ENCODE measurements at regions not wholly inside any gene's neighbourhood (a gene's known extent, or its start where the extent isn't known, plus 50 kb on each side); places are given as distances from the start of the nearest gene placed in this dataset.

DNA sequence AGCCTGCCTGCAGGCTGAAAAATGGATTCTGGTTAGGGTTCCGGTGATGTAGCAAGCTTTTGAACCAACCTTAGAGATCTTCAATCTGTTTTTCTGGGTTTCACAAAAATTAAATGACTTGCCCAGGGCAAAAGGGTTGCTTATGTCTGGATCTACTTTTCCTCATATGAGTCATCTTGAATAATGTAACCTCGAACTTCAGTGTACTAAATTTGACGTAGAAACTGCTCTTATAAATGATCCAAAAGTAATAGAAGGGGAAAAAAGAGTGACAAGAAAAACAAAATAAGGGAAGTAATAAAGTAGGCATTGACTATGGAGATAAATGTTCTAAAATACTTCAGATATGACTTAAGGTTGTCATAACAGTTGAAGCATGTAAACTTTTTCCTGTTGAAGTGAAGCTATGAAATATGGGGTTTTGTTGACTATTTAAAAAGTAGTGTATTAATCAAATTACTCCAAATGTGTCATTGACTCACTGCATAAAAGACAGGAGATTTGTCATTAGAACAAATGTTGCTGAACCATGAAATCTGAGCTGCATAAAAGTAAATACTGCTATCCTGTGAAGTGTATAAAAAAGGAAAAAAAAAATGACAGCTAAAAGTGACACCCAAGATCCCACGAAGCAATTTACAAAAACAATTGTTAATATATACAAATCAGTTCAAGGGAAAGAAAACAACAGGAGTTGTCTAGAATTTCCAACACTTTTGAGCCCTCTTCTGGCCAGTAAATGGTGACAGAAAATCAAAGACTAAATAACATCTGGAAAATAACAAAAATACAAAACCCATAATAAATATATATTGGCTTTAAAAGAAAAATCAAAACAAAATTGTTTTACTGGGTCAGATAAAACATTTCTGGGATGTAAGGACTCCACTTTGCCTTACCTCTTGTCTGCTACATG is 103.6 kb upstream of the SERPINE2 start (continued):
- TF ChIP-seq, protein P1, sequence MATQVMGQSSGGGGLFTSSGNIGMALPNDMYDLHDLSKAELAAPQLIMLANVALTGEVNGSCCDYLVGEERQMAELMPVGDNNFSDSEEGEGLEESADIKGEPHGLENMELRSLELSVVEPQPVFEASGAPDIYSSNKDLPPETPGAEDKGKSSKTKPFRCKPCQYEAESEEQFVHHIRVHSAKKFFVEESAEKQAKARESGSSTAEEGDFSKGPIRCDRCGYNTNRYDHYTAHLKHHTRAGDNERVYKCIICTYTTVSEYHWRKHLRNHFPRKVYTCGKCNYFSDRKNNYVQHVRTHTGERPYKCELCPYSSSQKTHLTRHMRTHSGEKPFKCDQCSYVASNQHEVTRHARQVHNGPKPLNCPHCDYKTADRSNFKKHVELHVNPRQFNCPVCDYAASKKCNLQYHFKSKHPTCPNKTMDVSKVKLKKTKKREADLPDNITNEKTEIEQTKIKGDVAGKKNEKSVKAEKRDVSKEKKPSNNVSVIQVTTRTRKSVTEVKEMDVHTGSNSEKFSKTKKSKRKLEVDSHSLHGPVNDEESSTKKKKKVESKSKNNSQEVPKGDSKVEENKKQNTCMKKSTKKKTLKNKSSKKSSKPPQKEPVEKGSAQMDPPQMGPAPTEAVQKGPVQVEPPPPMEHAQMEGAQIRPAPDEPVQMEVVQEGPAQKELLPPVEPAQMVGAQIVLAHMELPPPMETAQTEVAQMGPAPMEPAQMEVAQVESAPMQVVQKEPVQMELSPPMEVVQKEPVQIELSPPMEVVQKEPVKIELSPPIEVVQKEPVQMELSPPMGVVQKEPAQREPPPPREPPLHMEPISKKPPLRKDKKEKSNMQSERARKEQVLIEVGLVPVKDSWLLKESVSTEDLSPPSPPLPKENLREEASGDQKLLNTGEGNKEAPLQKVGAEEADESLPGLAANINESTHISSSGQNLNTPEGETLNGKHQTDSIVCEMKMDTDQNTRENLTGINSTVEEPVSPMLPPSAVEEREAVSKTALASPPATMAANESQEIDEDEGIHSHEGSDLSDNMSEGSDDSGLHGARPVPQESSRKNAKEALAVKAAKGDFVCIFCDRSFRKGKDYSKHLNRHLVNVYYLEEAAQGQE (IDR thresholded peaks at IDR 0.05; ENCODE audit: unreplicated experiment), result no peak
- no peak for TF ChIP-seq CREB1 (CRISPR knock-in tag; IDR thresholded peaks at IDR 0.05; ENCODE audit: low read depth)

DNA sequence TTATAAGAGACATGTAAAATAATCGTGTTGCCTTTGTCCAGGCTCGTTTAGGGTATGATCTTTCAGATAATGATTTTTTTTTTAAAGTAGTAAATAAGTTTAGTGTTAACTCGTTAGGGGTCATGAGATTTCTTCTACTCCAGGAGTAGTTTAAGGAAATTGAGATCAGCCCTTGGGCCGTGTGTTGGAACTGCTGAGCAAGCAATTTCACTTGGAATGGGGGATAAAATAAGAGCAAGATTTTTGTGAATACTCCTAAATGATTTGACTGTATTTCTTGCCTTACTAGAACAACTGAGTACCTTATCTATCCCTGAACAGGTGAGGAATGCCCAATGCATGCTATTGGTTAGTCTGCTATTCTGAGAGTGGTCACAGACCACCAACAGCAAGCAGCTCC is 102.2 kb upstream of the SERPINE2 start:
- Histone ChIP-seq H2AFZ (peak overlapping the region; percentile 49; the same call in 1 of the 2 replicates), H3K27ac (ENCODE audit: low read depth) (no peak overlapping the region), H3K4me1 (ENCODE audit: insufficient read depth) (no peaks in the 10 kb centered on the region), H3K4me2 (no peak overlapping the region), H3F3A (replicated peaks; ENCODE audit: low read depth) (no peaks in the 10 kb centered on the region), H3K36me3 (ENCODE audit: insufficient read depth) (no peaks in the 10 kb centered on the region), H3K79me2 (replicated peaks; ENCODE audit: insufficient read depth) (no peaks in the 10 kb centered on the region), H3K9me2 (ENCODE audit: insufficient read depth) (no peaks in the 10 kb centered on the region), H3K4me3 (no peak overlapping the region), H4K20me1 (replicated peaks; ENCODE audit: insufficient read depth) (no peaks in the 10 kb centered on the region), H3K27me3 (ENCODE audit: insufficient read depth) (no peaks in the 10 kb centered on the region)
- ATAC-seq (no peak), DNase-seq (ENCODE audit: low spot score) (no peak)
- H3K27me3 Mint-ChIP-seq (ENCODE audit: insufficient read depth, low read depth, poor library complexity), result no peaks in the 10 kb centered on the region
- TF ChIP-seq JUNB (IDR thresholded peaks at IDR 0.05; ENCODE audit: unreplicated experiment) (no peak), NANOG (IDR thresholded peaks at IDR 0.05; ENCODE audit: borderline replicate concordance) (no peak), ZNF331 (CRISPR knock-in tag; IDR thresholded peaks at IDR 0.05; ENCODE audit: low read depth) (no peak), EZH2phosphoT487 (IDR thresholded peaks at IDR 0.05; ENCODE audit: unreplicated experiment) (no peak), EZH2 (IDR thresholded peaks at IDR 0.05; ENCODE audit: low read depth, unreplicated experiment) (no peak)
- TF ChIP-seq, protein P2, sequence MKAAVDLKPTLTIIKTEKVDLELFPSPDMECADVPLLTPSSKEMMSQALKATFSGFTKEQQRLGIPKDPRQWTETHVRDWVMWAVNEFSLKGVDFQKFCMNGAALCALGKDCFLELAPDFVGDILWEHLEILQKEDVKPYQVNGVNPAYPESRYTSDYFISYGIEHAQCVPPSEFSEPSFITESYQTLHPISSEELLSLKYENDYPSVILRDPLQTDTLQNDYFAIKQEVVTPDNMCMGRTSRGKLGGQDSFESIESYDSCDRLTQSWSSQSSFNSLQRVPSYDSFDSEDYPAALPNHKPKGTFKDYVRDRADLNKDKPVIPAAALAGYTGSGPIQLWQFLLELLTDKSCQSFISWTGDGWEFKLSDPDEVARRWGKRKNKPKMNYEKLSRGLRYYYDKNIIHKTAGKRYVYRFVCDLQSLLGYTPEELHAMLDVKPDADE (IDR thresholded peaks at IDR 0.05), result no peak
- TF ChIP-seq, protein P1 (IDR thresholded peaks at IDR 0.05; ENCODE audit: unreplicated experiment), result no peak
- TF ChIP-seq, protein P3, sequence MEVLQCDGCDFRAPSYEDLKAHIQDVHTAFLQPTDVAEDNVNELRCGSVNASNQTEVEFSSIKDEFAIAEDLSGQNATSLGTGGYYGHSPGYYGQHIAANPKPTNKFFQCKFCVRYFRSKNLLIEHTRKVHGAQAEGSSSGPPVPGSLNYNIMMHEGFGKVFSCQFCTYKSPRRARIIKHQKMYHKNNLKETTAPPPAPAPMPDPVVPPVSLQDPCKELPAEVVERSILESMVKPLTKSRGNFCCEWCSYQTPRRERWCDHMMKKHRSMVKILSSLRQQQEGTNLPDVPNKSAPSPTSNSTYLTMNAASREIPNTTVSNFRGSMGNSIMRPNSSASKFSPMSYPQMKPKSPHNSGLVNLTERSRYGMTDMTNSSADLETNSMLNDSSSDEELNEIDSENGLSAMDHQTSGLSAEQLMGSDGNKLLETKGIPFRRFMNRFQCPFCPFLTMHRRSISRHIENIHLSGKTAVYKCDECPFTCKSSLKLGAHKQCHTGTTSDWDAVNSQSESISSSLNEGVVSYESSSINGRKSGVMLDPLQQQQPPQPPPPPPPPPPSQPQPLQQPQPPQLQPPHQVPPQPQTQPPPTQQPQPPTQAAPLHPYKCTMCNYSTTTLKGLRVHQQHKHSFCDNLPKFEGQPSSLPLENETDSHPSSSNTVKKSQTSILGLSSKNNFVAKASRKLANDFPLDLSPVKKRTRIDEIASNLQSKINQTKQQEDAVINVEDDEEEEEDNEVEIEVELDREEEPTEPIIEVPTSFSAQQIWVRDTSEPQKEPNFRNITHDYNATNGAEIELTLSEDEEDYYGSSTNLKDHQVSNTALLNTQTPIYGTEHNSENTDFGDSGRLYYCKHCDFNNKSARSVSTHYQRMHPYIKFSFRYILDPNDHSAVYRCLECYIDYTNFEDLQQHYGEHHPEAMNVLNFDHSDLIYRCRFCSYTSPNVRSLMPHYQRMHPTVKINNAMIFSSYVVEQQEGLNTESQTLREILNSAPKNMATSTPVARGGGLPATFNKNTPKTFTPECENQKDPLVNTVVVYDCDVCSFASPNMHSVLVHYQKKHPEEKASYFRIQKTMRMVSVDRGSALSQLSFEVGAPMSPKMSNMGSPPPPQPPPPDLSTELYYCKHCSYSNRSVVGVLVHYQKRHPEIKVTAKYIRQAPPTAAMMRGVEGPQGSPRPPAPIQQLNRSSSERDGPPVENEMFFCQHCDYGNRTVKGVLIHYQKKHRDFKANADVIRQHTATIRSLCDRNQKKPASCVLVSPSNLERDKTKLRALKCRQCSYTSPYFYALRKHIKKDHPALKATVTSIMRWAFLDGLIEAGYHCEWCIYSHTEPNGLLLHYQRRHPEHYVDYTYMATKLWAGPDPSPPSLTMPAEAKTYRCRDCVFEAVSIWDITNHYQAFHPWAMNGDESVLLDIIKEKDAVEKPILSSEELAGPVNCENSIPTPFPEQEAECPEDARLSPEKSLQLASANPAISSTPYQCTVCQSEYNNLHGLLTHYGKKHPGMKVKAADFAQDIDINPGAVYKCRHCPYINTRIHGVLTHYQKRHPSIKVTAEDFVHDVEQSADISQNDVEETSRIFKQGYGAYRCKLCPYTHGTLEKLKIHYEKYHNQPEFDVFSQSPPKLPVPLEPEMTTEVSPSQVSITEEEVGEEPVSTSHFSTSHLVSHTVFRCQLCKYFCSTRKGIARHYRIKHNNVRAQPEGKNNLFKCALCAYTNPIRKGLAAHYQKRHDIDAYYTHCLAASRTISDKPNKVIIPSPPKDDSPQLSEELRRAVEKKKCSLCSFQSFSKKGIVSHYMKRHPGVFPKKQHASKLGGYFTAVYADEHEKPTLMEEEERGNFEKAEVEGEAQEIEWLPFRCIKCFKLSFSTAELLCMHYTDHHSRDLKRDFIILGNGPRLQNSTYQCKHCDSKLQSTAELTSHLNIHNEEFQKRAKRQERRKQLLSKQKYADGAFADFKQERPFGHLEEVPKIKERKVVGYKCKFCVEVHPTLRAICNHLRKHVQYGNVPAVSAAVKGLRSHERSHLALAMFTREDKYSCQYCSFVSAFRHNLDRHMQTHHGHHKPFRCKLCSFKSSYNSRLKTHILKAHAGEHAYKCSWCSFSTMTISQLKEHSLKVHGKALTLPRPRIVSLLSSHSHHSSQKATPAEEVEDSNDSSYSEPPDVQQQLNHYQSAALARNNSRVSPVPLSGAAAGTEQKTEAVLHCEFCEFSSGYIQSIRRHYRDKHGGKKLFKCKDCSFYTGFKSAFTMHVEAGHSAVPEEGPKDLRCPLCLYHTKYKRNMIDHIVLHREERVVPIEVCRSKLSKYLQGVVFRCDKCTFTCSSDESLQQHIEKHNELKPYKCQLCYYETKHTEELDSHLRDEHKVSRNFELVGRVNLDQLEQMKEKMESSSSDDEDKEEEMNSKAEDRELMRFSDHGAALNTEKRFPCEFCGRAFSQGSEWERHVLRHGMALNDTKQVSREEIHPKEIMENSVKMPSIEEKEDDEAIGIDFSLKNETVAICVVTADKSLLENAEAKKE (CRISPR knock-in tag; IDR thresholded peaks at IDR 0.05), result no peak
- no peaks in the 10 kb centered on the region for H3K36me3 Mint-ChIP-seq (ENCODE audit: low read depth)
- no peak overlapping the region for H3K4me3 Mint-ChIP-seq
- H3K4me1 Mint-ChIP-seq, result peaks cover 1% of the 10 kb centered on the region; the same call in 2 of the 3 replicates
- H3K9me3 Mint-ChIP-seq, result no peaks in the 10 kb centered on the region
- no peak overlapping the region for H3K27ac Mint-ChIP-seq
